SK-N-SH (cell line): ENCODE measurements at regions not wholly inside any gene's neighbourhood (a gene's known extent, or its start where the extent isn't known, plus 50 kb on each side); places are given as distances from the start of the nearest gene placed in this dataset.

Source experiments
- CTCF ChIA-PET: fragments of 300-600, 350-600 bp; formaldehyde crosslinking; extraction: SDS; loops from one replicate; lab custom pipeline; 2021; lab: Yijun Ruan, JAX
- POLR2A ChIA-PET: fragments of 350-600 bp; sonication (Branson Sonifier 250); formaldehyde crosslinking; extraction: SDS; loops from one replicate; lab custom pipeline; 2020; ENCODE audit warnings: antibody characterized with exemption, inconsistent platforms; lab: Yijun Ruan, JAX
- DNase-seq: peaks from one replicate; pipeline ENCODE4 v3.0.0; 2012
- H2AFZ ChIP-seq: fragments of 200-600 bp; sonication (generic); 2 replicates; pipeline ENCODE4 v1.8.1; 2016; ENCODE audit warnings: antibody characterized with exemption, mild to moderate bottlenecking, low read depth
- H3F3A ChIP-seq: fragments of 200-600 bp; sonication (generic); replicated peaks from 2 replicates; pipeline ENCODE3; 2016; ENCODE audit warnings: antibody characterized with exemption, mild to moderate bottlenecking; ENCODE audit not compliant: insufficient read depth
- H3K27ac ChIP-seq, 2 experiments: fragments of 200-500 bp in 1 of 2; fragments of 200-600 bp in 1 of 2; sonication (Bioruptor generic) in 1 of 2; sonication (generic), shearing (Covaris generic) in 1 of 2; 2 replicates each; pipeline versions ENCODE4 v1.5.1 to v1.6.1; 2014 to 2016; ENCODE audit warnings: low read depth in 2 of 2, inconsistent platforms in 1 of 2, low read length in 1 of 2, mild to moderate bottlenecking in 1 of 2, mixed read lengths in 1 of 2
- H3K27me3 ChIP-seq: fragments of 200-600 bp; sonication (generic), shearing (Covaris generic); 2 replicates; pipeline ENCODE4 v1.6.1; 2016; ENCODE audit warnings: mixed run types; ENCODE audit not compliant: insufficient read depth
- H3K36me3 ChIP-seq, 2 experiments: fragments of 200-500 bp in 1 of 2; fragments of 200-600 bp in 1 of 2; sonication (Bioruptor generic) in 1 of 2; sonication (generic) in 1 of 2; replicated peaks in 1 of 2; 2 replicates each; pipeline versions ENCODE3 to v1.5.1; 2014 to 2016; ENCODE audit warnings: low read length in 1 of 2, mild to moderate bottlenecking in 1 of 2; ENCODE audit not compliant: insufficient read depth in 2 of 2, control insufficient read depth in 1 of 2
- H3K4me1 ChIP-seq, 2 experiments: fragments of 200-500 bp in 1 of 2; fragments of 200-600 bp in 1 of 2; sonication (Bioruptor generic) in 1 of 2; sonication (generic), shearing (Covaris generic) in 1 of 2; 2 replicates each; pipeline versions ENCODE4 v1.5.1 to v1.6.1; 2014 to 2016; ENCODE audit warnings: low read depth in 1 of 2, low read length in 1 of 2, mixed run types in 1 of 2; ENCODE audit not compliant: insufficient read depth in 2 of 2, control insufficient read depth in 1 of 2
- H3K4me2 ChIP-seq: fragments of 200-600 bp; sonication (generic), shearing (Covaris generic); 2 replicates; pipeline ENCODE4 v1.6.1; 2017; ENCODE audit warnings: mixed run types
- H3K4me3 ChIP-seq, 2 experiments: fragments of 200-500 bp in 1 of 2; fragments of 200-600 bp in 1 of 2; sonication (Bioruptor generic) in 1 of 2; sonication (generic), shearing (Covaris generic) in 1 of 2; 2 replicates each; pipeline versions ENCODE4 v1.5.1 to v1.8.1; 2014 to 2016; ENCODE audit warnings: low read depth in 2 of 2, inconsistent platforms in 1 of 2, low read length in 1 of 2, mild to moderate bottlenecking in 1 of 2, mixed read lengths in 1 of 2, moderate library complexity in 1 of 2
- H3K79me2 ChIP-seq: fragments of 200-600 bp; sonication (generic); 2 replicates; pipeline ENCODE4 v1.8.1; 2017; ENCODE audit warnings: mild to moderate bottlenecking; ENCODE audit not compliant: insufficient read depth
- H3K9ac ChIP-seq: fragments of 200-600 bp; sonication (generic); 2 replicates; pipeline ENCODE4 v1.6.1; 2017; ENCODE audit warnings: mixed run types
- H3K9me2 ChIP-seq: fragments of 200-600 bp; sonication (generic); 2 replicates; pipeline ENCODE4 v1.6.1; 2017; ENCODE audit warnings: mixed run types
- H3K9me3 ChIP-seq: fragments of 200-600 bp; sonication (generic); 2 replicates; pipeline ENCODE4 v1.6.1; 2017; ENCODE audit warnings: mixed run types, mild to moderate bottlenecking, moderate library complexity
- H4K20me1 ChIP-seq: fragments of 200-600 bp; sonication (generic); 2 replicates; pipeline ENCODE4 v1.6.1; 2017; ENCODE audit warnings: mild to moderate bottlenecking, mixed run types; ENCODE audit not compliant: insufficient read depth
- CTCF ChIP-seq: fragments of 200-600 bp; sonication (generic); IDR thresholded peaks from 2 replicates; pipeline ENCODE4 v1.6.1; 2017; ENCODE audit warnings: antibody characterized with exemption, mild to moderate bottlenecking, moderate library complexity
- EZH2phosphoT487 ChIP-seq: fragments of 200-600 bp; sonication (generic); IDR thresholded peaks from 2 replicates; pipeline ENCODE4 v1.6.1; 2017; ENCODE audit warnings: low read depth, mixed run types, mild to moderate bottlenecking, antibody characterized with exemption, moderate library complexity, borderline replicate concordance
- FOSL2 ChIP-seq: IDR thresholded peaks from 2 replicates; pipeline ENCODE4 v1.4.0; 2012; ENCODE audit warnings: low read depth, mild to moderate bottlenecking, moderate library complexity, borderline replicate concordance
- FOXJ3 ChIP-seq: sonication (generic); formaldehyde crosslinking; IDR thresholded peaks from 2 replicates; pipeline ENCODE4 v1.5.1; 2020; ENCODE audit warnings: mild to moderate bottlenecking, missing genetic modification reagents
- GABPA ChIP-seq: IDR thresholded peaks from 2 replicates; pipeline ENCODE4 v1.4.0; 2012; ENCODE audit warnings: low read depth, mild to moderate bottlenecking
- MAX ChIP-seq: IDR thresholded peaks from 2 replicates; pipeline ENCODE4 v1.4.0; 2012; ENCODE audit warnings: low read depth
- NFIC ChIP-seq: IDR thresholded peaks from 2 replicates; pipeline ENCODE4 v1.4.0; 2012; ENCODE audit warnings: borderline replicate concordance
- PBX3 ChIP-seq: IDR thresholded peaks from 2 replicates; pipeline ENCODE4; 2012
- RAD21 ChIP-seq: IDR thresholded peaks from 2 replicates; pipeline ENCODE4 v1.6.1; 2012; ENCODE audit warnings: mild to moderate bottlenecking, low read length
- RCOR1 ChIP-seq: fragments of 150-350 bp; IDR thresholded peaks from 2 replicates; pipeline ENCODE4 v1.6.1; 2017; ENCODE audit warnings: antibody characterized with exemption, low read length
- REST ChIP-seq: IDR thresholded peaks from 2 replicates; pipeline ENCODE4 v1.6.1; 2012; ENCODE audit warnings: mild to moderate bottlenecking, low read depth, low read length, moderate library complexity
- RFX5 ChIP-seq: IDR thresholded peaks from 2 replicates; pipeline ENCODE4 v1.6.1; 2012; ENCODE audit warnings: mild to moderate bottlenecking, improper control_type of control experiment, low read length
- SIN3A ChIP-seq: IDR thresholded peaks from 2 replicates; pipeline ENCODE4 v1.6.1; 2012; ENCODE audit warnings: low read depth, mild to moderate bottlenecking, low read length, moderate library complexity, borderline replicate concordance
- SMC3 ChIP-seq: IDR thresholded peaks from 2 replicates; pipeline ENCODE4 v1.6.1; 2012; ENCODE audit warnings: low read depth, low read length, improper control_type of control experiment
- TAF1 ChIP-seq: IDR thresholded peaks from 2 replicates; pipeline ENCODE4 v1.6.1; 2012; ENCODE audit warnings: low read depth, mild to moderate bottlenecking, low read length, moderate library complexity, borderline replicate concordance
- TCF12 ChIP-seq: IDR thresholded peaks from 2 replicates; pipeline ENCODE4 v1.4.0; 2012
- USF1 ChIP-seq: IDR thresholded peaks from 2 replicates; pipeline ENCODE4 v1.4.0; 2012; ENCODE audit warnings: low read depth, borderline replicate concordance
- USF2 ChIP-seq: fragments of 150-350 bp; IDR thresholded peaks from 2 replicates; pipeline ENCODE4 v1.6.1; 2017; ENCODE audit warnings: antibody characterized with exemption, low read length, low read depth, borderline replicate concordance
- WGBS: methylation state at CpG from one replicate; pipeline ENCODE4 v1.1.6; 2017; ENCODE audit warnings: low lambda C conversion rate; 5-methylcytosine and 5-hydroxymethylcytosine counted together

- TF ChIP-seq SIN3A: no peak
- no peak for TF ChIP-seq FOXJ3
- no peak for TF ChIP-seq GABPA
- TF ChIP-seq USF1: no peak
Measured at GRCh38 chr4:152256996-152257395, 278.9 kb downstream of the FBXW7 start (continued).

GRCh38 chr4:152255437-152255836 lies 280.5 kb downstream of the FBXW7 start:
- Histone ChIP-seq H3F3A (peaks cover 6% of the 10 kb centered on the region), H3K9me2 (no peaks in the 10 kb centered on the region), H4K20me1 (no peaks in the 10 kb centered on the region), H3K4me3 (no peak overlapping the region), H3K27ac (no peak overlapping the region), H3K79me2 (no peaks in the 10 kb centered on the region), H3K4me2 (no peak overlapping the region), H3K36me3 (no peaks in the 10 kb centered on the region), H3K4me1 (peaks cover 3 to 22% of the 10 kb centered on the region in 2 experiments; a peak in 2 of 4 replicates), H3K27me3 (no peaks in the 10 kb centered on the region), H2AFZ (no peak overlapping the region; the same call in 1 of the 2 replicates), H3K9me3 (no peaks in the 10 kb centered on the region; the same call in 1 of the 2 replicates), H3K9ac (no peak overlapping the region)
- WGBS: 60% methylated on average over 4 of the region's 4 CpGs
- ChIA-PET CTCF (no interaction called here), POLR2A (no interaction called here)
- TF ChIP-seq REST (no peak), NFIC (no peak), RAD21 (no peak), USF2 (no peak), FOSL2 (no peak), RCOR1 (no peak), FOXJ3 (no peak), GABPA (no peak), TAF1 (no peak), SMC3 (no peak), CTCF (no peak), TCF12 (no peak), PBX3 (no peak), EZH2phosphoT487 (no peak), MAX (no peak), RFX5 (no peak)
- DNase-seq: no peak
